Activated naive CD8-positive, alpha-beta T cell treated with anti-CD3 and anti-CD28 coated beads, Interleukin-2, amount 50 U/mL, for 24 hours (primary cell): ENCODE measurements at regions not wholly inside any gene's neighbourhood (a gene's known extent, or its start where the extent isn't known, plus 50 kb on each side); places are given as distances from the start of the nearest gene placed in this dataset.
"Not testable (repeated sequence)": the region's sequence is repeated elsewhere in the genome, so short reads cannot be mapped to it uniquely, and the experiment has no call there.

ENCODE experiments used
- ATAC-seq: fragments of 150-1000 bp; cut with Tn5 transposase; one replicate; pipeline ENCODE4 v1.10.0; 2021
- DNase-seq: peaks from one replicate; pipeline ENCODE4 v3.0.0; 2021
- H3K27ac Mint-ChIP-seq: one replicate; pipeline ENCODE4 v1.8.0; 2021; ENCODE audit warnings: mild to moderate bottlenecking, mixed read lengths
- H3K27me3 Mint-ChIP-seq: one replicate; pipeline ENCODE4 v1.8.0; 2021; ENCODE audit warnings: mixed read lengths
- H3K36me3 Mint-ChIP-seq: one replicate; pipeline ENCODE4 v1.8.0; 2021; ENCODE audit warnings: low read depth, mixed read lengths
- H3K4me1 Mint-ChIP-seq: one replicate; pipeline ENCODE4 v1.8.0; 2021; ENCODE audit warnings: mixed read lengths
- H3K4me3 Mint-ChIP-seq: one replicate; pipeline ENCODE4 v1.8.0; 2021; ENCODE audit warnings: mild to moderate bottlenecking, moderate library complexity, mixed read lengths
- H3K9me3 Mint-ChIP-seq: one replicate; pipeline ENCODE4 v1.8.0; 2021; ENCODE audit warnings: mixed read lengths

GRCh38 chr1:238377280-238377919 lies 486.7 kb upstream of the ZP4 start:
- DNase-seq (no peak), ATAC-seq (no peak)
- Mint-ChIP-seq H3K27me3 (no peaks in the 10 kb centered on the region), H3K27ac (no peak overlapping the region), H3K36me3 (no peaks in the 10 kb centered on the region), H3K4me1 (no peaks in the 10 kb centered on the region), H3K9me3 (no peaks in the 10 kb centered on the region), H3K4me3 (no peak overlapping the region)

- ATAC-seq (no peak), DNase-seq (no peak)
- peaks cover 26% of the 10 kb centered on the region for H3K9me3 Mint-ChIP-seq
- no peak overlapping the region for H3K27ac Mint-ChIP-seq
- no peaks in the 10 kb centered on the region for H3K36me3 Mint-ChIP-seq
- H3K4me3 Mint-ChIP-seq, result no peak overlapping the region
- no peaks in the 10 kb centered on the region for H3K4me1 Mint-ChIP-seq
- no peaks in the 10 kb centered on the region for H3K27me3 Mint-ChIP-seq
Measured at GRCh38 chr1:238370599-238370998, 479.9 kb upstream of the ZP4 start.

- DNase-seq (no peak), ATAC-seq (no peak)
- H3K36me3 Mint-ChIP-seq, result no peaks in the 10 kb centered on the region
- no peak overlapping the region for H3K4me3 Mint-ChIP-seq
- H3K9me3 Mint-ChIP-seq, result peaks cover 26% of the 10 kb centered on the region
- H3K27me3 Mint-ChIP-seq, result no peaks in the 10 kb centered on the region
- no peak overlapping the region for H3K27ac Mint-ChIP-seq
- H3K4me1 Mint-ChIP-seq, result no peaks in the 10 kb centered on the region
Measured at GRCh38 chr1:238364214-238364892, 473.6 kb upstream of the ZP4 start.

- no peak for ATAC-seq
- Mint-ChIP-seq H3K4me3 (no peak overlapping the region), H3K27me3 (no peaks in the 10 kb centered on the region), H3K9me3 (peaks cover 13% of the 10 kb centered on the region), H3K4me1 (no peaks in the 10 kb centered on the region), H3K36me3 (no peaks in the 10 kb centered on the region), H3K27ac (no peak overlapping the region)
- DNase-seq, result no peak
Measured at GRCh38 chr1:238360474-238360873, 469.8 kb upstream of the ZP4 start.

GRCh38 chr1:238350471-238350870 lies 459.7 kb upstream of the ZP4 start:
- Mint-ChIP-seq H3K4me3 (no peak overlapping the region), H3K9me3 (peaks cover 12% of the 10 kb centered on the region), H3K27me3 (no peaks in the 10 kb centered on the region), H3K27ac (no peak overlapping the region), H3K36me3 (no peaks in the 10 kb centered on the region), H3K4me1 (no peaks in the 10 kb centered on the region)
- no peak for ATAC-seq
- DNase-seq, result no peak

GRCh38 chr1:238346340-238346739 lies 455.6 kb upstream of the ZP4 start:
- Mint-ChIP-seq H3K4me1 (no peaks in the 10 kb centered on the region), H3K27ac (no peak overlapping the region), H3K36me3 (no peaks in the 10 kb centered on the region), H3K27me3 (no peaks in the 10 kb centered on the region), H3K4me3 (no peak overlapping the region), H3K9me3 (peaks cover 19% of the 10 kb centered on the region)
- DNase-seq (no peak), ATAC-seq (no peak)

DNA sequence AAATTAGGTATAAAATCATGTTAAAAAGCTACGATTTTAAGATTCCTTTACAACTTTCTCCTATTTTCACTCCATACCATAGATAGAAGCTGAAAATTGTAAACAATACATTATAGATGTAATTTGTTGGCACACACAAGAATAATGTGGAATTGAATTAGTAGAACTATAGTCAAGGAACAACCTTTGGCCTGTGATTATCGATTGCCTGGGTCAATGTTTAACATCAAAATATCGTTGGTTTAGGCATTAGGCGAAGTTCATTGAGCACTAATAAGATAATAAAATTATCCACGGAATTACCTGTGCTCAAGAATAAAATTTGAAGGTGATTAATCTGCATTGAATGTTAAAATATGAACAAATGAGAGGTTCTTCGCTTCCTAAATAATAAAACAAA lies 455.1 kb upstream of the ZP4 start:
- DNase-seq (no peak), ATAC-seq (no peak)
- H3K4me3 Mint-ChIP-seq, result no peak overlapping the region
- H3K27ac Mint-ChIP-seq, result no peak overlapping the region
- no peaks in the 10 kb centered on the region for H3K36me3 Mint-ChIP-seq
- peaks cover 17% of the 10 kb centered on the region for H3K9me3 Mint-ChIP-seq
- no peaks in the 10 kb centered on the region for H3K4me1 Mint-ChIP-seq
- H3K27me3 Mint-ChIP-seq, result no peaks in the 10 kb centered on the region

GRCh38 chr1:238343852-238344251 lies 453.1 kb upstream of the ZP4 start:
- no peaks in the 10 kb centered on the region for H3K36me3 Mint-ChIP-seq
- no peak overlapping the region for H3K27ac Mint-ChIP-seq
- no peaks in the 10 kb centered on the region for H3K27me3 Mint-ChIP-seq
- peaks cover 22% of the 10 kb centered on the region for H3K9me3 Mint-ChIP-seq
- H3K4me3 Mint-ChIP-seq, result no peak overlapping the region
- ATAC-seq, result no peak
- no peaks in the 10 kb centered on the region for H3K4me1 Mint-ChIP-seq
- no peak for DNase-seq

GRCh38 chr1:238341395-238341794 lies 450.7 kb upstream of the ZP4 start:
- no peak overlapping the region for H3K27ac Mint-ChIP-seq
- peaks cover 21% of the 10 kb centered on the region for H3K9me3 Mint-ChIP-seq
- DNase-seq (no peak), ATAC-seq (no peak)
- H3K27me3 Mint-ChIP-seq, result no peaks in the 10 kb centered on the region
- H3K36me3 Mint-ChIP-seq, result no peaks in the 10 kb centered on the region
- H3K4me1 Mint-ChIP-seq, result no peaks in the 10 kb centered on the region
- H3K4me3 Mint-ChIP-seq, result no peak overlapping the region

DNA sequence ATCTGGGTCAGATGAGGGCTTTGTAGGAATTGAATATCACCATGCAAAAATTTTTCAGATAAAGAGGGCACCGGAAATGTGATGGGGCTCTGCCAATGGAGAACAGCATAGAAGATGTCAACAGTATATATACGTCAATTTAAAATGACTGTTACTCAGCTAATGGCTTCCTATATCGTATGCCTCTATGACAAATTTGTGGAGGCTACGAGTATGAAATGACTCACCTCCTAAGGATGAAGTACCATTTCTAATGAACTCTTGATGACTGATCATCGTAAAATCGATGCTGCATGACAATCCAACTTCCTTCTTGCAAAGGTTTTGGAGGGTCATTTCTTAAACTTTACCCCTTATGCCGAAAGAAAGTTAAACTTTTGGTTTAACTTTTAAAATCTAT lies 450.3 kb upstream of the ZP4 start:
- Mint-ChIP-seq H3K27me3 (no peaks in the 10 kb centered on the region), H3K4me1 (no peaks in the 10 kb centered on the region), H3K9me3 (peaks cover 24% of the 10 kb centered on the region), H3K36me3 (no peaks in the 10 kb centered on the region), H3K4me3 (no peak overlapping the region), H3K27ac (no peak overlapping the region)
- no peak for DNase-seq
- ATAC-seq, result no peak

GRCh38 chr1:238336531-238336930 lies 445.8 kb upstream of the ZP4 start:
- no peaks in the 10 kb centered on the region for H3K4me1 Mint-ChIP-seq
- H3K36me3 Mint-ChIP-seq, result no peaks in the 10 kb centered on the region
- no peak overlapping the region for H3K4me3 Mint-ChIP-seq
- ATAC-seq (no peak), DNase-seq (no peak)
- no peak overlapping the region for H3K27ac Mint-ChIP-seq
- no peaks in the 10 kb centered on the region for H3K27me3 Mint-ChIP-seq
- peaks cover 21% of the 10 kb centered on the region for H3K9me3 Mint-ChIP-seq

GRCh38 chr1:238334170-238334569 lies 443.4 kb upstream of the ZP4 start:
- DNase-seq, result no peak
- Mint-ChIP-seq H3K27me3 (no peaks in the 10 kb centered on the region), H3K4me1 (no peaks in the 10 kb centered on the region), H3K36me3 (no peaks in the 10 kb centered on the region), H3K27ac (no peak overlapping the region), H3K4me3 (no peak overlapping the region), H3K9me3 (peaks cover 21% of the 10 kb centered on the region)
- no peak for ATAC-seq

GRCh38 chr1:238331557-238331956 lies 440.8 kb upstream of the ZP4 start:
- Mint-ChIP-seq H3K4me1 (no peaks in the 10 kb centered on the region), H3K36me3 (no peaks in the 10 kb centered on the region), H3K27me3 (no peaks in the 10 kb centered on the region), H3K27ac (no peak overlapping the region), H3K4me3 (no peak overlapping the region), H3K9me3 (peaks cover 18% of the 10 kb centered on the region)
- ATAC-seq, result no peak
- DNase-seq, result no peak

GRCh38 chr1:238329671-238330070 lies 438.9 kb upstream of the ZP4 start:
- peaks cover 15% of the 10 kb centered on the region for H3K9me3 Mint-ChIP-seq
- no peak overlapping the region for H3K4me3 Mint-ChIP-seq
- H3K27me3 Mint-ChIP-seq, result no peaks in the 10 kb centered on the region
- H3K36me3 Mint-ChIP-seq, result no peaks in the 10 kb centered on the region
- DNase-seq (no peak), ATAC-seq (no peak)
- H3K27ac Mint-ChIP-seq, result no peak overlapping the region
- no peaks in the 10 kb centered on the region for H3K4me1 Mint-ChIP-seq

DNA sequence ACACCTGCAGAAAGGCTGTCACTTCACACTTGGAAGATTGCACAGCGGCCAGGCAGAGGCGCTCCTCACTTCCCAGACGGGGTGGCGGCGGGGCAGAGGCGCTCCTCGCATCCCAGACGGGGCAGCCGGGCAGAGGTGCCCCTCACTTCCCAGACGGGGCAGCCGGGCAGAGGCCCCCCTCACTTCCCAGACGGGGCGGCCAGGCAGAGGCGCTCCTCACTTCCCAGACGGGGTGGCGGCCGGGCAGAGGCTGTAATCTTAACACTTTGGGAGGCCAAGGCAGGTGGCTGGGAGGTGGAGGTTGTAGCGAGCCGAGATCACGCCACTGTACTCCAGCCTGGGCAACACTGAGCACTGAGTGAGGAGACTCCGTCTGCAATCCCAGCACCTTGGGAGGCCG lies 436.3 kb upstream of the ZP4 start:
- H3K27ac Mint-ChIP-seq, H3K4me3 Mint-ChIP-seq, H3K36me3 Mint-ChIP-seq, H3K27me3 Mint-ChIP-seq, ATAC-seq, DNase-seq, H3K9me3 Mint-ChIP-seq, H3K4me1 Mint-ChIP-seq: not testable (repeated sequence)

GRCh38 chr1:238326479-238326878 lies 435.8 kb upstream of the ZP4 start:
- not testable (repeated sequence) for ATAC-seq, H3K9me3 Mint-ChIP-seq, H3K36me3 Mint-ChIP-seq

More at GRCh38 chr1:238326479-238326878, 435.8 kb upstream of the ZP4 start:
- DNase-seq, H3K27ac Mint-ChIP-seq, H3K4me1 Mint-ChIP-seq, H3K4me3 Mint-ChIP-seq, H3K27me3 Mint-ChIP-seq: not testable (repeated sequence)
